Activated CD4-positive, alpha-beta memory T cell treated with anti-CD3 and anti-CD28 coated beads, Interleukin-2, amount 10 ng/mL, durations not matched to agents 7 days and 5 days (primary cell): ENCODE measurements at regions not wholly inside any gene's neighbourhood (a gene's known extent, or its start where the extent isn't known, plus 50 kb on each side); places are given as distances from the start of the nearest gene placed in this dataset.
"Not testable (repeated sequence)": the region's sequence is repeated elsewhere in the genome, so short reads cannot be mapped to it uniquely, and the experiment has no call there.

ENCODE experiments used
- CTCF ChIA-PET: fragments of 350-600 bp; sonication (Branson Sonifier 250); formaldehyde crosslinking; loops from one replicate; lab custom pipeline; 2021; ENCODE audit warnings: antibody characterized with exemption, inconsistent platforms; lab: Charles Lee
- POLR2A ChIA-PET: fragments of 350-600 bp; sonication (Branson Sonifier 250); formaldehyde crosslinking; loops from one replicate; lab custom pipeline; 2021; ENCODE audit warnings: antibody characterized with exemption; lab: Charles Lee
- DNase-seq: peaks from one replicate; pipeline ENCODE4 v3.0.0-alpha.2; 2020
- H3K27ac Mint-ChIP-seq: one replicate; pipeline ENCODE4 v1.8.0; 2021; ENCODE audit warnings: mild to moderate bottlenecking, mixed read lengths
- H3K27me3 Mint-ChIP-seq: one replicate; pipeline ENCODE4 v1.8.0; 2021; ENCODE audit warnings: mixed read lengths
- H3K36me3 Mint-ChIP-seq: one replicate; pipeline ENCODE4 v1.8.0; 2021; ENCODE audit warnings: low read depth, mixed read lengths
- H3K4me1 Mint-ChIP-seq: one replicate; pipeline ENCODE4 v1.8.0; 2021; ENCODE audit warnings: mixed read lengths
- H3K4me3 Mint-ChIP-seq: one replicate; pipeline ENCODE4 v1.8.0; 2021; ENCODE audit warnings: mild to moderate bottlenecking, mixed read lengths
- H3K9me3 Mint-ChIP-seq: one replicate; pipeline ENCODE4 v1.8.0; 2021; ENCODE audit warnings: mixed read lengths

- no peak for DNase-seq
- H3K9me3 Mint-ChIP-seq: no peaks in the 10 kb centered on the region
- H3K27ac Mint-ChIP-seq: no peak overlapping the region
- peaks cover 20% of the 10 kb centered on the region for H3K27me3 Mint-ChIP-seq
- H3K4me1 Mint-ChIP-seq: no peaks in the 10 kb centered on the region
- ChIA-PET POLR2A (no interaction called here), CTCF (no interaction called here)
- H3K4me3 Mint-ChIP-seq: no peak overlapping the region
- no peaks in the 10 kb centered on the region for H3K36me3 Mint-ChIP-seq
Measured at GRCh38 chr2:20499387-20499786, 52.5 kb downstream of the RHOB start.

- Mint-ChIP-seq H3K4me3 (no peak overlapping the region), H3K36me3 (no peaks in the 10 kb centered on the region), H3K27me3 (peaks cover 20% of the 10 kb centered on the region), H3K4me1 (peaks cover 5% of the 10 kb centered on the region), H3K27ac (no peak overlapping the region), H3K9me3 (no peaks in the 10 kb centered on the region)
- CTCF ChIA-PET: no interaction called here
- no peak for DNase-seq
- POLR2A ChIA-PET: no interaction called here
Measured at GRCh38 chr2:20501974-20502373, 55.1 kb downstream of the RHOB start.

- H3K4me3 Mint-ChIP-seq, H3K9me3 Mint-ChIP-seq, POLR2A ChIA-PET, CTCF ChIA-PET, H3K27ac Mint-ChIP-seq, DNase-seq, H3K4me1 Mint-ChIP-seq, H3K36me3 Mint-ChIP-seq: not testable (repeated sequence)
- peaks cover 20% of the 10 kb centered on the region for H3K27me3 Mint-ChIP-seq
Measured at GRCh38 chr2:20502496-20502895, 55.6 kb downstream of the RHOB start.

DNA sequence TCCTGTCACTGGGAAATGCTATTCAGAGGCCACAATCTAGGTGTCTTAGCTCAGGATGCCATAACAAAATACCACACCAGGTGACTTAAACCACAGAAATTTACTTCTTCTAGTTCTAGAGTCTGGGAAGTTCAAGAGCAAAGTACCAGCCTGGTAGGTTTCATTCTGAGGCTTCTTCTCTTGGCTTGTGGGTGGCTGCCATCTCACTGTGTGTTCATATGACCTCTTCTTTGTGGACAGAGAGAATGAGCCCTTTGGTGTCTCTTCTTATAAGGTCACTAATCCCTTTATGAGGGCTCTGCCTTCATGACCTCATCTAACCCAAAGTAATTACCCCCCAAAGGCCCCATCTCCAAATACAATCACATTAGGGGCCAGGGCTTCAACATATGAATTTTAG is 57.3 kb downstream of the RHOB start:
- H3K27me3 Mint-ChIP-seq: peaks cover 20% of the 10 kb centered on the region
- H3K36me3 Mint-ChIP-seq: no peaks in the 10 kb centered on the region
- POLR2A ChIA-PET: no interaction called here
- no peaks in the 10 kb centered on the region for H3K9me3 Mint-ChIP-seq
- no peak overlapping the region for H3K27ac Mint-ChIP-seq
- CTCF ChIA-PET: interaction anchor here (1.1 kb wide), 1 partner anchor 92 kb away, joined by 3 read pairs; no protein-coding TSS in a partner anchor
- no peak for DNase-seq
- peaks cover 10% of the 10 kb centered on the region for H3K4me1 Mint-ChIP-seq
- no peak overlapping the region for H3K4me3 Mint-ChIP-seq

DNA sequence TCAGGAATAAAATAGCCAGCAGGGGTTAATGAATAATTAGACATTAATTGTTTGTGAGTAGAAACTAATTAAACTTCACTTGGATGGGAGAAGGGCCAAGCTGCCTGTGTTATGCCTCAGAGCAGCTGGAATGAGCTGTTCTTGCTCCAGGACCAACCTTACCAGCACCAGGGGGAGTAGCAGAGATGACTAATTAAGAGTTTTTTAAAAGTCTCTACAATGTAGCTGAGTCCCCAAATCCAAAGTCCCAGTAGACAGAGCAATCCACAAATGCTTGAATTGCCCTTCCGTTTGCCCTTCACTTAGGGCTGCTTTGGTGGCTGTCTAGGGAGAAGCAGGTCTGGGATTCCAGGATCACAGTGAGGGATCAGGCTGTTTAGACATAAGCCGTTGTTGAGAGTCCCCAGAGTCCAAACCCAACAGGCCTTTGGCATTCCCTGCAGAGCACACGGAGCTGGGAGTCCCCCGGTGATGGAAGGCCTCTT is 59.4 kb downstream of the RHOB start:
- H3K4me3 Mint-ChIP-seq: no peak overlapping the region
- no peaks in the 10 kb centered on the region for H3K36me3 Mint-ChIP-seq
- H3K4me1 Mint-ChIP-seq: peaks cover 10% of the 10 kb centered on the region
- CTCF ChIA-PET: no interaction called here
- peaks cover 11% of the 10 kb centered on the region for H3K27me3 Mint-ChIP-seq
- no peaks in the 10 kb centered on the region for H3K9me3 Mint-ChIP-seq
- DNase-seq: no peak
- POLR2A ChIA-PET: no interaction called here
- H3K27ac Mint-ChIP-seq: no peak overlapping the region

DNA sequence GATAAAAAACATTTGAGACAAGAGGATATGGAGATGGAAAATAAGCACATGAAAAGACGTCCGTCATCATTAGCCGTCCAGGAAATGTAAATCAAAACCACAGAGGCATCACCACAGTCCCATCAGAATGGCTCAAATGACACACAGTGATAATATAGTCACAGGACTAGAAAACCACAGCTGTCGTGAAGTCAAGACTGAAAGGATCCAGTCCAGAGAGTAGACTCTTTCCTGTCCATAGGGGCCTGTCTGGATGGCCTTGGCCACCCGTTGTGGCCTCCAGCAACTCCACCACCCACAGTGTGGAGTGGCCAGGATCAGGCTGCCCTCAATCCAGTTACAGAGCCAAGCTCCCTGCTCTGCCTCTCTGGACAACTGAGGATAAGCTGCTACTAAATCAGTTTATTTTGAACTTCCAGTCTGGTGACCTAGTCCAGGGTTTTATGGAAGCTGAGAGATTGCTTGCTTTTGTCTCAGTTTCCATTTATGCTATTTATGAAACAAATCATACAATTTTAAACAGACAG is 60.4 kb downstream of the RHOB start:
- CTCF ChIA-PET: no interaction called here

GRCh38 chr2:20507711-20508110 is 60.8 kb downstream of the RHOB start:
- Mint-ChIP-seq H3K4me3 (no peak overlapping the region), H3K9me3 (no peaks in the 10 kb centered on the region), H3K4me1 (peaks cover 10% of the 10 kb centered on the region), H3K27me3 (peaks cover 4% of the 10 kb centered on the region), H3K36me3 (no peaks in the 10 kb centered on the region), H3K27ac (no peak overlapping the region)
- POLR2A ChIA-PET: interaction anchor here (0.7 kb wide), 1 partner anchor 69 kb away, joined by 5 read pairs; no protein-coding TSS in a partner anchor
- CTCF ChIA-PET: no interaction called here
- no peak for DNase-seq

More for the DNA sequence above, 60.4 kb downstream of the RHOB start:
- peaks cover 10% of the 10 kb centered on the region for H3K4me1 Mint-ChIP-seq
- H3K9me3 Mint-ChIP-seq: no peaks in the 10 kb centered on the region
- DNase-seq: peak; percentile 47
- H3K36me3 Mint-ChIP-seq: no peaks in the 10 kb centered on the region
- POLR2A ChIA-PET: interaction anchor here (0.7 kb wide), 1 partner anchor 70 kb away, joined by 5 read pairs; no protein-coding TSS in a partner anchor
- H3K4me3 Mint-ChIP-seq: no peak overlapping the region
- H3K27ac Mint-ChIP-seq: no peak overlapping the region
- H3K27me3 Mint-ChIP-seq: peaks cover 6% of the 10 kb centered on the region

DNA sequence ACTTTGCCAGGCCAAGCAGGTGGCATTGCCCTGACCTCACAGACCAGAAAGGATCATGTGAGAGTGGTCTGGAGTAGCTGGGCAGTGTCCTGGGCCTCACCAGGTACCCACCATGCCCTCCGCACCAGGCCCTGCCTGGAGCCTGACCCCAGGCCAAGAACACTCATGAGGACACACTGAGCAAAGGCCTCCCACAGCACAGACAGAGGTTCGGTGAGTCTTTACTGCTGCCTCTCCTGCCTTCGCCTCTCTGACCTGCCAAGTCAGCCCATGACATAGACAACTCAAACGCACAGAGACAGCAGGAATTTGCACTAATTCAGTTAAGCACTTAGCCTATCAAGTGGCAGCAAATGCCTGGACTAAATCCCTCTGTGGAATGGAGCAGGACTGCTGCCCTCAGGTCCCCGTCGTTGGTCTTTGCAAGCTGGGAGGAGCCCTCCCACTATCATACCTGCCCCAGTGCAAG is 62.5 kb downstream of the RHOB start:
- POLR2A ChIA-PET: no interaction called here
- CTCF ChIA-PET: no interaction called here
- H3K4me1 Mint-ChIP-seq: peaks cover 10% of the 10 kb centered on the region
- H3K27me3 Mint-ChIP-seq: peaks cover under 1% of the 10 kb centered on the region
- no peak overlapping the region for H3K27ac Mint-ChIP-seq
- H3K4me3 Mint-ChIP-seq: no peak overlapping the region
- no peaks in the 10 kb centered on the region for H3K9me3 Mint-ChIP-seq
- no peak for DNase-seq
- H3K36me3 Mint-ChIP-seq: no peaks in the 10 kb centered on the region

DNA sequence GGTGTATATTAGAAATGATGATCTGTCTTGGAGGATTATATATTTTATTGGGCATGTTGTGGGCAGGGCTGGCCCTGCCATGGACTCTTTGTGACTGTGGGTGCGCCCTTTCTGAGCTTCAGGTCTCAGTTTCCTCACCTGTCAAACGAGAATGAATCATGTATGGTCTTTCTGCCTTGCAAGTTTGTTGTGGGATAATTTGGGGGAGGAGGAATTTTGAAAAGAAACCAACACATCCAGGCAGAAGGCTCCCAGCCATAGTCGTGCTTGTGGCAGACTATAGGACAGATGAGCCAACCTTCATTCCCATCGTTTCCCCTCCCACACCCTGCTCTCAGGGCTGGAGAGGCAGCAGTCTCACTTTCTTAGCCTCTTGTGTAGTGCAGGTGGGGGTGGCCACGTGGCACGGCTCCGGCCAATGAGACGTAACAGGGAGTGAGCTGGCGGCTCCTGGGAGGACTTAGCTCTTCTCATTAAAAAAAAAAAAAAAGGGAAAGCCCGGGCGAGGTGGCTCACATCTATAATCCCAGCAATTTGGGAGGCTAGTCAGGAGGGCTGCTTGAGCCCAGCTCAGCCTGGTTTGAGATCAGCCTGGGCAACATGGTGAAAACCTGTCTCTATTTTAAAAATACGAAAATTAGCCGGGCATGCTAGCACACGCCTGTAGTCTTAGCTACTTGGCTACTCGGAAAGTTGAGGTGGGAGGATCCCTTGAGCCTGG is 63.1 kb downstream of the RHOB start:
- Mint-ChIP-seq H3K4me1 (peaks cover 10% of the 10 kb centered on the region), H3K27me3 (no peaks in the 10 kb centered on the region), H3K36me3 (peaks cover under 1% of the 10 kb centered on the region), H3K27ac (no peak overlapping the region), H3K4me3 (no peak overlapping the region), H3K9me3 (peaks cover under 1% of the 10 kb centered on the region)
- no peak for DNase-seq
- ChIA-PET POLR2A (no interaction called here), CTCF (no interaction called here)

DNA sequence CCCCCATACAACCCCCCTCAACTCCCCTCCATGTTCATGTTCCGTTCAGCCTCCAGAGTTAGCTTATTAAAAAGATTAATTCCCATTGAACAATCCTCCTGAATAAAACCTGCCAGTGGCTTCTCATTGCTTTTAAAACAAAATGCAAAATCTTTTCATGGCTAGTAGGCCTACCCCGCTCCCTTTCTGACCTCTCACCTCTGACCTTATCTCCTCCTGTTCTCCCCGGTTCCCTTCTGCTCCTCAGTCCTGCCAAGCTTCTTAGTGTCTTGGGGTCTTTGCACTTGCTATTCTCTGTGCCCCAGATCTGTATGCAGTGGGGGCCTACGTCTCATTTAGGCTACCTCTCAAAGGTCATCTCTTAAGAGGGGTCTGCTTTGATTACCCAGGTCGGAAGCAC is 64.3 kb downstream of the RHOB start:
- Mint-ChIP-seq H3K27ac (no peak overlapping the region), H3K36me3 (peaks cover 3% of the 10 kb centered on the region), H3K9me3 (peaks cover 6% of the 10 kb centered on the region), H3K4me3 (no peak overlapping the region), H3K4me1 (peaks cover 14% of the 10 kb centered on the region), H3K27me3 (no peaks in the 10 kb centered on the region)
- POLR2A ChIA-PET: no interaction called here
- CTCF ChIA-PET: no interaction called here
- DNase-seq: no peak

DNA sequence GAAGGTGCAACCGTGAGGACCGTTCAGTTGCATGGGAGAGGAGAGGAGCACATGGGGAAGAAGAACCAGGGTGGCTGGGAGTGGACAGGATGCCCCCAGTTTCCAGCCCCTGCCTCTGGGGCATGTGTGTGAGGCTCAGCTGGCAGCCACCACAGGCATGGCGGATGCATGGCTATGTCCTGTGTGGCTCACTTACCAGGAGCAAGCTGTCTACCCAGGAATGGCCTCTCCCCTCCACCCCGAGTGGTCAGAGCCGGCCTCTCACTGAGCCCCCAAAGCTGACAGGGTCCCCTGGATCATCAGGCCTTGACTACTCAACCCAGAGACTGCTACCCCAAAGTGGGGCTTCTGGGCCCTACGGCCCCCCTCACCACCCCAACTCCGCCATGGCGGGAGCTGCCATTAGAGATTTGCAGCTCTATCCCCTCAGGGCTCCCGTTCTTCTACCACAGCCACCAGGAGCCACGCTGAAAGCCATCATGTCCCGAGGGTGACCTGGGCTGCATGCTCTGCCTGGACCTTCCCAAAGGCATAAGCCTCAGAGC is 65.3 kb downstream of the RHOB start:
- CTCF ChIA-PET: no interaction called here
- H3K36me3 Mint-ChIP-seq: peaks cover 3% of the 10 kb centered on the region

DNA sequence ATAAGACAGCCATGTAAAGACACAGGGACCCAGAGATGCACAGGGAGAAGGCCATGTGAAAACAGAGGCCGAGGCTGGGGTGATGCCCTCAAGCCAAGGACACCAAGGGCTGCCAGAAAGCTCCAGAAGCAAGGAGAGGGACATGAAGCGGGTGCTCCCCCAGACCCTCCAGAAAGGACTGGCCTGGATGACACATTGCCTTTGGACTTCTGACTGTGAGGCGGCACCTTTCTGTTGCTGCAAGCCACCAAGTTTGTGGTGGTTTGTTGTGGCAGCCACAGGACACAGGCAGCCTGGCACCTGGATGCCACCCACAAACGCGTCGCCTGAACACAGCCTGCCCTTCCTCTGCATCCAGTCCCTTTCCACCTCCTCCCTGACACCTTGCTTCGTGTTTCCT is 67.1 kb downstream of the RHOB start:
- Mint-ChIP-seq H3K27me3 (no peaks in the 10 kb centered on the region), H3K4me1 (peaks cover 17% of the 10 kb centered on the region), H3K4me3 (no peak overlapping the region), H3K36me3 (peaks cover 3% of the 10 kb centered on the region), H3K9me3 (peaks cover 6% of the 10 kb centered on the region), H3K27ac (no peak overlapping the region)
- POLR2A ChIA-PET: no interaction called here
- no peak for DNase-seq
- CTCF ChIA-PET: no interaction called here

More for the DNA sequence above, 65.3 kb downstream of the RHOB start:
- Mint-ChIP-seq H3K9me3 (peaks cover 6% of the 10 kb centered on the region), H3K27ac (no peak overlapping the region), H3K4me1 (peaks cover 16% of the 10 kb centered on the region), H3K27me3 (no peaks in the 10 kb centered on the region), H3K4me3 (no peak overlapping the region)
- POLR2A ChIA-PET: no interaction called here
- DNase-seq: no peak

GRCh38 chr2:20514596-20515269 is 67.9 kb downstream of the RHOB start:
- DNase-seq: no peak
- H3K4me3 Mint-ChIP-seq: no peak overlapping the region
- H3K9me3 Mint-ChIP-seq: peaks cover 6% of the 10 kb centered on the region
- POLR2A ChIA-PET: no interaction called here
- no peak overlapping the region for H3K27ac Mint-ChIP-seq
- no peaks in the 10 kb centered on the region for H3K27me3 Mint-ChIP-seq
- H3K4me1 Mint-ChIP-seq: peaks cover 17% of the 10 kb centered on the region
- CTCF ChIA-PET: no interaction called here
- H3K36me3 Mint-ChIP-seq: peaks cover 3% of the 10 kb centered on the region
